ENCODE measurements at regions not wholly inside any gene's neighbourhood (a gene's known extent, or its start where the extent isn't known, plus 50 kb on each side); places are given as distances from the start of the nearest gene placed in this dataset.

- POLR2A ChIA-PET = no interaction called here
- CTCF ChIA-PET = no interaction called here
- no peak for DNase-seq (ENCODE audit: extremely low spot score)
- TF ChIP-seq CTCF (IDR thresholded peaks at IDR 0.05; ENCODE audit: control extremely low read depth, extremely low read depth, low read depth, missing control alignments) = no peak
These were observed 658.5 kb downstream of the BNC2 start for GRCh38 chr9:16211946-16212345.

GRCh38 chr9:16213781-16214515, 656.5 kb downstream of the BNC2 start:
- TF ChIP-seq CTCF (IDR thresholded peaks at IDR 0.05; ENCODE audit: control extremely low read depth, extremely low read depth, low read depth, missing control alignments) = no peak
- POLR2A ChIA-PET = no interaction called here
- CTCF ChIA-PET = interaction anchor here (0.6 kb wide), 1 partner anchor 20 kb away, joined by 3 read pairs; no protein-coding TSS in a partner anchor
- DNase-seq (ENCODE audit: extremely low spot score) = no peak

- POLR2A ChIA-PET = no interaction called here
- DNase-seq (ENCODE audit: extremely low spot score) = no peak
- TF ChIP-seq CTCF (IDR thresholded peaks at IDR 0.05; ENCODE audit: control extremely low read depth, extremely low read depth, low read depth, missing control alignments) = no peak
- CTCF ChIA-PET = no interaction called here
These were observed 655.7 kb downstream of the BNC2 start for GRCh38 chr9:16214677-16215352.

- no peak for DNase-seq (ENCODE audit: extremely low spot score)
- ChIA-PET CTCF (no interaction called here), POLR2A (no interaction called here)
- no peak for TF ChIP-seq CTCF (IDR thresholded peaks at IDR 0.05; ENCODE audit: control extremely low read depth, extremely low read depth, low read depth, missing control alignments)
These were observed 655.2 kb downstream of the BNC2 start for GRCh38 chr9:16215353-16215680.

- TF ChIP-seq CTCF (IDR thresholded peaks at IDR 0.05; ENCODE audit: control extremely low read depth, extremely low read depth, low read depth, missing control alignments) = no peak
- DNase-seq (ENCODE audit: extremely low spot score) = no peak
- ChIA-PET POLR2A (no interaction called here), CTCF (interaction anchor here (1.4 kb wide), 1 partner anchor 40 kb away, joined by 4 read pairs; no protein-coding TSS in a partner anchor)
These were observed 652.3 kb downstream of the BNC2 start for GRCh38 chr9:16217943-16218701.

- ChIA-PET POLR2A (no interaction called here), CTCF (interaction anchor here (1.4 kb wide), 1 partner anchor 32 kb away, joined by 3 read pairs; no protein-coding TSS in a partner anchor)
- TF ChIP-seq CTCF (IDR thresholded peaks at IDR 0.05; ENCODE audit: control extremely low read depth, extremely low read depth, low read depth, missing control alignments) = no peak
- DNase-seq (ENCODE audit: extremely low spot score) = no peak
These were observed 649.1 kb downstream of the BNC2 start for GRCh38 chr9:16221366-16221765.

Measured in GM10248 (cell line).